Inflammatory macrophage treated with lipopolysaccharide for 4 hours (primary cell): ENCODE measurements at regions not wholly inside any gene's neighbourhood (a gene's known extent, or its start where the extent isn't known, plus 50 kb on each side); places are given as distances from the start of the nearest gene placed in this dataset.

ENCODE experiments used
- DNase-seq: peaks from one replicate; pipeline ENCODE4 v3.0.0-alpha.2; 2020

GRCh38 chr21:34022627-34023335 is 50.6 kb upstream of the MRPS6 start:
- peak; percentile 95 for DNase-seq

GRCh38 chr21:34021726-34022125 is 51.7 kb upstream of the MRPS6 start:
- no peak for DNase-seq

- DNase-seq: no peak
Measured at GRCh38 chr21:34020983-34021553, 52.3 kb upstream of the MRPS6 start.

- DNase-seq: peak; percentile 81
Measured at GRCh38 chr21:34020005-34020847, 53.2 kb upstream of the MRPS6 start.

- DNase-seq: no peak
Measured at GRCh38 chr21:34019402-34019801, 54.0 kb upstream of the MRPS6 start.

GRCh38 chr21:34018910-34019309 is 54.5 kb upstream of the MRPS6 start:
- DNase-seq: no peak

GRCh38 chr21:34018185-34018584 is 55.2 kb upstream of the MRPS6 start:
- DNase-seq: peak; percentile 72

- peak; percentile 77 for DNase-seq
Measured at GRCh38 chr21:34017039-34017961, 56.1 kb upstream of the MRPS6 start.

GRCh38 chr21:34012640-34013039 is 60.7 kb upstream of the MRPS6 start:
- DNase-seq: no peak

GRCh38 chr21:34011660-34012059 is 61.7 kb upstream of the MRPS6 start:
- DNase-seq: no peak

- no peak for DNase-seq
Measured at GRCh38 chr21:34009193-34009592, 64.2 kb upstream of the MRPS6 start.

GRCh38 chr21:34008618-34009017 is 64.8 kb upstream of the MRPS6 start:
- no peak for DNase-seq

- DNase-seq: no peak
Measured at GRCh38 chr21:34006611-34007168, 66.7 kb upstream of the MRPS6 start.

GRCh38 chr21:34004974-34005373 is 68.4 kb upstream of the MRPS6 start:
- DNase-seq: no peak

GRCh38 chr21:34004013-34004938 is 69.1 kb upstream of the MRPS6 start:
- no peak for DNase-seq

- DNase-seq: no peak
Measured at GRCh38 chr21:34003428-34003827, 70.0 kb upstream of the MRPS6 start.

GRCh38 chr21:34000375-34000774 is 73.0 kb upstream of the MRPS6 start:
- DNase-seq: no peak

- DNase-seq: no peak
Measured at GRCh38 chr21:33998809-33999208, 74.6 kb upstream of the MRPS6 start.

- DNase-seq: no peak
Measured at GRCh38 chr21:33998402-33998801, 75.0 kb upstream of the MRPS6 start.

- no peak for DNase-seq
Measured at GRCh38 chr21:33997436-33997835, 75.9 kb upstream of the MRPS6 start.

GRCh38 chr21:33994373-33994772 is 78.8 kb upstream of the ATP5PO start:
- DNase-seq: no peak
